Prostate gland (tissue), 2 donors: ENCODE measurements at regions not wholly inside any gene's neighbourhood (a gene's known extent, or its start where the extent isn't known, plus 50 kb on each side); places are given as distances from the start of the nearest gene placed in this dataset.

Experiments used
- CTCF ChIP-seq, 4 experiments: fragments of 200-600 bp in 2 of 4; fragments of 450-650 bp in 2 of 4; sonication (generic) in 2 of 4; IDR thresholded peaks; 1 replicate in 3 of 4; 2 replicates in 1 of 4; pipeline ENCODE4 v1.5.1; 2016 to 2019; ENCODE audit warnings: antibody characterized with exemption in 4 of 4, mild to moderate bottlenecking in 2 of 4, moderate library complexity in 2 of 4
- POLR2A ChIP-seq: fragments of 450-650 bp; IDR thresholded peaks from one replicate; pipeline ENCODE4 v1.6.1; 2016; ENCODE audit warnings: antibody characterized with exemption, mild to moderate bottlenecking
- POLR2AphosphoS5 ChIP-seq: sonication (generic); formaldehyde crosslinking; IDR thresholded peaks from one replicate; pipeline ENCODE4 v1.6.1; 2017; ENCODE audit warnings: antibody characterized with exemption

- TF ChIP-seq CTCF (IDR thresholded peaks at IDR 0.05): no peak
- no peak for TF ChIP-seq POLR2AphosphoS5
- TF ChIP-seq POLR2A: no peak
Observed at GRCh38 chr2:70014959-70015358, 53.5 kb upstream of the ASPRV1 start.
